CD4-positive, alpha-beta T cell (primary cell): ENCODE measurements at regions not wholly inside any gene's neighbourhood (a gene's known extent, or its start where the extent isn't known, plus 50 kb on each side); places are given as distances from the start of the nearest gene placed in this dataset.

Source experiments
- ATAC-seq: fragments of 200-7000 bp; cut with Tn5 transposase; one replicate; pipeline ENCODE4 v1.10.0; 2022; ENCODE audit warnings: mild to moderate bottlenecking; ENCODE audit not compliant: poor library complexity
- CTCF ChIA-PET: fragments of 350-600 bp; sonication (Branson Sonifier 250); formaldehyde crosslinking; loops from one replicate; lab custom pipeline; 2021; ENCODE audit warnings: antibody characterized with exemption, inconsistent platforms; lab: Charles Lee
- POLR2A ChIA-PET: fragments of 350-600 bp; sonication (Branson Sonifier 250); formaldehyde crosslinking; loops from one replicate; lab custom pipeline; 2021; ENCODE audit warnings: antibody characterized with exemption, inconsistent platforms; lab: Charles Lee
- DNase-seq, 14 experiments: peaks; one replicate each; pipeline ENCODE4 v3.0.0-alpha.2; 2013 to 2020; ENCODE audit warnings: mixed read lengths in 2 of 14
- H3K27ac ChIP-seq, 2 donors: one replicate each; pipeline versions ENCODE4 v1.5.1 to v1.7.0; 2013; ENCODE audit warnings: low read length in 2 of 2, low read depth in 1 of 2, mild to moderate bottlenecking in 1 of 2
- H3K27me3 ChIP-seq, 2 experiments: 1 replicate in 1 of 2; 2 replicates in 1 of 2; pipeline versions ENCODE4 v1.6.1 to v1.7.0; 2013; ENCODE audit warnings: low read length in 2 of 2, control low read depth in 1 of 2, mild to moderate bottlenecking in 1 of 2, moderate library complexity in 1 of 2; ENCODE audit not compliant: insufficient read depth in 2 of 2, control insufficient read depth in 1 of 2
- H3K36me3 ChIP-seq: one replicate; pipeline ENCODE4 v1.6.1; 2013; ENCODE audit warnings: low read length, control low read depth; ENCODE audit not compliant: insufficient read depth
- H3K4me1 ChIP-seq: one replicate; pipeline ENCODE4 v1.6.1; 2013; ENCODE audit warnings: low read length, control low read depth; ENCODE audit not compliant: insufficient read depth
- H3K4me3 ChIP-seq: one replicate; pipeline ENCODE4 v1.5.1; 2013; ENCODE audit warnings: mild to moderate bottlenecking, low read length, moderate library complexity
- H3K9me3 ChIP-seq, 2 experiments: 1 replicate in 1 of 2; 2 replicates in 1 of 2; pipeline versions ENCODE4 v1.6.1 to v1.7.0; 2013; ENCODE audit warnings: low read length in 2 of 2, mild to moderate bottlenecking in 2 of 2, control low read depth in 1 of 2, moderate library complexity in 1 of 2; ENCODE audit not compliant: control insufficient read depth in 1 of 2, insufficient read depth in 1 of 2
- H3K27ac Mint-ChIP-seq: one replicate; pipeline ENCODE4 v1.8.0; 2020; ENCODE audit warnings: mixed read lengths
- H3K27me3 Mint-ChIP-seq: one replicate; pipeline ENCODE4 v1.8.0; 2021; ENCODE audit warnings: mixed read lengths
- H3K36me3 Mint-ChIP-seq: one replicate; pipeline ENCODE4 v1.8.0; 2021; ENCODE audit warnings: low read depth, mixed read lengths
- H3K4me1 Mint-ChIP-seq: one replicate; pipeline ENCODE4 v1.8.0; 2021; ENCODE audit warnings: low read depth, mixed read lengths
- H3K4me3 Mint-ChIP-seq: one replicate; pipeline ENCODE4 v1.8.0; 2020; ENCODE audit warnings: mild to moderate bottlenecking, mixed read lengths
- H3K9me3 Mint-ChIP-seq: one replicate; pipeline ENCODE4 v1.8.0; 2020; ENCODE audit warnings: mixed read lengths
- intact Hi-C, 2 experiments: fragments of 100-400 bp; cut with DNase I in 1 of 2; cut with micrococcal nuclease in 1 of 2; formaldehyde crosslinking; loops; one replicate each; pipeline versions ENCODE4 v1.15.1 to v1.9.0; 2023 to 2025; cut with DNase I, micrococcal nuclease
- TF ChIP-seq, protein P1 (sequence below): fragments of 200-600 bp; IDR thresholded peaks from one replicate; pipeline ENCODE4 v1.8.0; 2022; ENCODE audit warnings: antibody characterized with exemption, mild to moderate bottlenecking

GRCh38 chr9:115498303-115498702 lies 380.3 kb upstream of the TNC start:
- no peaks in the 10 kb centered on the region for H3K4me1 ChIP-seq
- Mint-ChIP-seq H3K27me3 (peaks cover 22% of the 10 kb centered on the region), H3K27ac (no peak overlapping the region), H3K4me3 (no peak overlapping the region), H3K4me1 (no peaks in the 10 kb centered on the region), H3K36me3 (no peaks in the 10 kb centered on the region), H3K9me3 (no peaks in the 10 kb centered on the region)
- no peak overlapping the region for H3K4me3 ChIP-seq
- TF ChIP-seq, protein P1, sequence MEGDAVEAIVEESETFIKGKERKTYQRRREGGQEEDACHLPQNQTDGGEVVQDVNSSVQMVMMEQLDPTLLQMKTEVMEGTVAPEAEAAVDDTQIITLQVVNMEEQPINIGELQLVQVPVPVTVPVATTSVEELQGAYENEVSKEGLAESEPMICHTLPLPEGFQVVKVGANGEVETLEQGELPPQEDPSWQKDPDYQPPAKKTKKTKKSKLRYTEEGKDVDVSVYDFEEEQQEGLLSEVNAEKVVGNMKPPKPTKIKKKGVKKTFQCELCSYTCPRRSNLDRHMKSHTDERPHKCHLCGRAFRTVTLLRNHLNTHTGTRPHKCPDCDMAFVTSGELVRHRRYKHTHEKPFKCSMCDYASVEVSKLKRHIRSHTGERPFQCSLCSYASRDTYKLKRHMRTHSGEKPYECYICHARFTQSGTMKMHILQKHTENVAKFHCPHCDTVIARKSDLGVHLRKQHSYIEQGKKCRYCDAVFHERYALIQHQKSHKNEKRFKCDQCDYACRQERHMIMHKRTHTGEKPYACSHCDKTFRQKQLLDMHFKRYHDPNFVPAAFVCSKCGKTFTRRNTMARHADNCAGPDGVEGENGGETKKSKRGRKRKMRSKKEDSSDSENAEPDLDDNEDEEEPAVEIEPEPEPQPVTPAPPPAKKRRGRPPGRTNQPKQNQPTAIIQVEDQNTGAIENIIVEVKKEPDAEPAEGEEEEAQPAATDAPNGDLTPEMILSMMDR: no peak
- intact Hi-C loops: no loop called here
- ATAC-seq (no peak), DNase-seq (no peak)
- no peaks in the 10 kb centered on the region for H3K36me3 ChIP-seq
- CTCF ChIA-PET: no interaction called here
- peaks cover 0 to 3% of the 10 kb centered on the region in 2 experiments for H3K27me3 ChIP-seq
- no peak overlapping the region for H3K27ac ChIP-seq
- POLR2A ChIA-PET: no interaction called here
- no peaks in the 10 kb centered on the region for H3K9me3 ChIP-seq

- Histone ChIP-seq H3K9me3 (no peaks in the 10 kb centered on the region), H3K36me3 (no peaks in the 10 kb centered on the region), H3K4me1 (no peaks in the 10 kb centered on the region), H3K27ac (no peak overlapping the region), H3K4me3 (no peak overlapping the region), H3K27me3 (peaks cover 2 to 5% of the 10 kb centered on the region in 2 experiments)
- H3K9me3 Mint-ChIP-seq: peaks cover 4% of the 10 kb centered on the region
- intact Hi-C loops: no loop called here
- POLR2A ChIA-PET: no interaction called here
- ATAC-seq (no peak), DNase-seq (no peak)
- H3K36me3 Mint-ChIP-seq: no peaks in the 10 kb centered on the region
- no peaks in the 10 kb centered on the region for H3K4me1 Mint-ChIP-seq
- CTCF ChIA-PET: no interaction called here
- no peak overlapping the region for H3K4me3 Mint-ChIP-seq
- H3K27me3 Mint-ChIP-seq: peaks cover 6% of the 10 kb centered on the region
- TF ChIP-seq, protein P1: no peak
- H3K27ac Mint-ChIP-seq: no peak overlapping the region
These were observed 389.2 kb upstream of the TNC start for GRCh38 chr9:115507148-115507547.

- H3K36me3 Mint-ChIP-seq: no peaks in the 10 kb centered on the region
- no peak for ATAC-seq
- no peak overlapping the region for H3K4me3 ChIP-seq
- CTCF ChIA-PET: no interaction called here
- TF ChIP-seq, protein P1: no peak
- no peaks in the 10 kb centered on the region for H3K36me3 ChIP-seq
- H3K9me3 Mint-ChIP-seq: no peaks in the 10 kb centered on the region
- H3K4me1 Mint-ChIP-seq: no peaks in the 10 kb centered on the region
- H3K9me3 ChIP-seq: no peaks in the 10 kb centered on the region
- intact Hi-C loops: no loop called here
- POLR2A ChIA-PET: no interaction called here
- H3K4me3 Mint-ChIP-seq: no peak overlapping the region
- no peak overlapping the region for H3K27ac ChIP-seq
- no peak for DNase-seq
- peaks cover 0 to 5% of the 10 kb centered on the region in 2 experiments for H3K27me3 ChIP-seq
- no peaks in the 10 kb centered on the region for H3K4me1 ChIP-seq
- no peak overlapping the region for H3K27ac Mint-ChIP-seq
- no peaks in the 10 kb centered on the region for H3K27me3 Mint-ChIP-seq
These were observed 395.2 kb upstream of the TNC start for GRCh38 chr9:115513148-115513547.
